NCI-H2081 treated with DMSO at 0.1 percent for 48 hours (cell line): ENCODE measurements at regions not wholly inside any gene's neighbourhood (a gene's known extent, or its start where the extent isn't known, plus 50 kb on each side); places are given as distances from the start of the nearest gene placed in this dataset.
"Not testable (repeated sequence)": the region's sequence is repeated elsewhere in the genome, so short reads cannot be mapped to it uniquely, and the experiment has no call there.

Source experiments
- DNase-seq: peaks from one replicate; lab custom pipeline; 2025; lab: John Stamatoyannopoulos, UW

- no peak for DNase-seq
Observed at GRCh38 chr11:122604621-122605020, 50.9 kb upstream of the UBASH3B start.

- DNase-seq: no peak
Observed at GRCh38 chr11:122601141-122602125, 54.1 kb upstream of the UBASH3B start.

GRCh38 chr11:122600290-122600689 lies 55.2 kb upstream of the UBASH3B start:
- no peak for DNase-seq

- DNase-seq: no peak
Observed at GRCh38 chr11:122599434-122599833, 56.1 kb upstream of the UBASH3B start.

GRCh38 chr11:122598971-122599370 lies 56.6 kb upstream of the UBASH3B start:
- DNase-seq: no peak

- DNase-seq: no peak
Observed at GRCh38 chr11:122597511-122597910, 58.0 kb upstream of the UBASH3B start.

GRCh38 chr11:122594986-122595645 lies 60.4 kb upstream of the UBASH3B start:
- no peak for DNase-seq

- DNase-seq: no peak
Observed at GRCh38 chr11:122593473-122594420, 61.8 kb upstream of the UBASH3B start.

GRCh38 chr11:122592641-122593040 lies 62.9 kb upstream of the UBASH3B start:
- DNase-seq: no peak

GRCh38 chr11:122584670-122585069 lies 70.9 kb upstream of the UBASH3B start:
- no peak for DNase-seq

GRCh38 chr11:122580071-122580470 lies 75.5 kb upstream of the UBASH3B start:
- peak; percentile 71 for DNase-seq

- no peak for DNase-seq
Observed at GRCh38 chr11:122578171-122578825, 77.2 kb upstream of the UBASH3B start.

GRCh38 chr11:122572592-122572991 lies 82.9 kb upstream of the UBASH3B start:
- no peak for DNase-seq

- no peak for DNase-seq
Observed at GRCh38 chr11:122563761-122564160, 91.8 kb upstream of the UBASH3B start.

GRCh38 chr11:122559734-122560382 lies 95.7 kb upstream of the UBASH3B start:
- DNase-seq: no peak

- not testable (repeated sequence) for DNase-seq
Observed at GRCh38 chr11:122559218-122559617, 96.3 kb upstream of the UBASH3B start.

- not testable (repeated sequence) for DNase-seq
Observed at GRCh38 chr11:122557163-122557562, 98.4 kb upstream of the UBASH3B start.

- DNase-seq: no peak
Observed at GRCh38 chr11:122556605-122557004, 98.9 kb upstream of the UBASH3B start.

- DNase-seq: no peak
Observed at GRCh38 chr11:122538060-122538459, 117.5 kb upstream of the UBASH3B start.

GRCh38 chr11:122524898-122525297 lies 130.6 kb upstream of the UBASH3B start:
- DNase-seq: no peak
